WTC11 (cell line): ENCODE measurements at regions not wholly inside any gene's neighbourhood (a gene's known extent, or its start where the extent isn't known, plus 50 kb on each side); places are given as distances from the start of the nearest gene placed in this dataset.

Source experiments
- CTCF ChIP-seq: fragments of 200-600 bp; IDR thresholded peaks from 2 replicates; pipeline ENCODE4 v1.8.0; 2022; ENCODE audit warnings: antibody characterized with exemption
- ESRRA ChIP-seq: sonication (generic); formaldehyde crosslinking; IDR thresholded peaks from 2 replicates; pipeline ENCODE4 v1.8.1; 2022; ENCODE audit warnings: mild to moderate bottlenecking, missing genetic modification reagents, borderline replicate concordance
- IRF1 ChIP-seq: sonication (generic); formaldehyde crosslinking; IDR thresholded peaks from 2 replicates; pipeline ENCODE4 v1.8.0; 2023; ENCODE audit warnings: missing genetic modification reagents
- JUN ChIP-seq: sonication (generic); formaldehyde crosslinking; IDR thresholded peaks from 2 replicates; pipeline ENCODE4 v1.8.0; 2023; ENCODE audit warnings: mild to moderate bottlenecking, missing genetic modification reagents
- MAX ChIP-seq: sonication (generic); formaldehyde crosslinking; IDR thresholded peaks from 2 replicates; pipeline ENCODE4 v1.8.0; 2022; ENCODE audit warnings: mild to moderate bottlenecking, missing genetic modification reagents
- MYBL2 ChIP-seq: sonication (generic); formaldehyde crosslinking; IDR thresholded peaks from 2 replicates; pipeline ENCODE4 v1.8.1; 2023; ENCODE audit warnings: mild to moderate bottlenecking, moderate library complexity, missing genetic modification reagents
- NFYB ChIP-seq: sonication (generic); formaldehyde crosslinking; conservative IDR thresholded peaks from 2 replicates; pipeline ENCODE4 v1.8.0; 2022; ENCODE audit warnings: low read depth, missing genetic modification reagents
- PRDM15 ChIP-seq: sonication (generic); formaldehyde crosslinking; IDR thresholded peaks from 2 replicates; pipeline ENCODE4 v1.8.0; 2022; ENCODE audit warnings: missing genetic modification reagents
- SP1 ChIP-seq: sonication (generic); formaldehyde crosslinking; conservative IDR thresholded peaks from 2 replicates; pipeline ENCODE4 v1.8.1; 2022; ENCODE audit warnings: missing genetic modification reagents

- TF ChIP-seq SP1 (CRISPR knock-in tag): no peak
- TF ChIP-seq CTCF: no peak
- no peak for TF ChIP-seq MAX
- no peak for TF ChIP-seq PRDM15
- TF ChIP-seq JUN (CRISPR knock-in tag): no peak
- no peak for TF ChIP-seq IRF1
- TF ChIP-seq NFYB (CRISPR knock-in tag): no peak
- no peak for TF ChIP-seq ESRRA (CRISPR knock-in tag)
- TF ChIP-seq MYBL2 (CRISPR knock-in tag): no peak
These were observed 630.4 kb downstream of the STK39 start for GRCh38 chr2:167616997-167617396.
